ENCODE measurements at regions not wholly inside any gene's neighbourhood (a gene's known extent, or its start where the extent isn't known, plus 50 kb on each side); places are given as distances from the start of the nearest gene placed in this dataset.
"Not testable (repeated sequence)": the region's sequence is repeated elsewhere in the genome, so short reads cannot be mapped to it uniquely, and the experiment has no call there.

GRCh38 chr5:163794993-163795392 lies 289.6 kb downstream of the MAT2B start:
- DNase-seq = no peak

GRCh38 chr5:163807781-163808180 lies 302.4 kb downstream of the MAT2B start:
- no peak for DNase-seq

- DNase-seq = no peak
These were observed 304.1 kb downstream of the MAT2B start for GRCh38 chr5:163809473-163809872.

GRCh38 chr5:163813900-163814299 lies 308.5 kb downstream of the MAT2B start:
- DNase-seq = no peak

- DNase-seq = no peak
These were observed 309.9 kb downstream of the MAT2B start for GRCh38 chr5:163815240-163815791.

- no peak for DNase-seq
These were observed 315.7 kb downstream of the MAT2B start for GRCh38 chr5:163821142-163821541.

- DNase-seq = no peak
These were observed 317.1 kb downstream of the MAT2B start for GRCh38 chr5:163822548-163822947.

GRCh38 chr5:163825661-163826060 lies 320.2 kb downstream of the MAT2B start:
- DNase-seq = no peak

- DNase-seq = no peak
These were observed 320.8 kb downstream of the MAT2B start for GRCh38 chr5:163826201-163826600.

GRCh38 chr5:163832155-163832554 lies 326.7 kb downstream of the MAT2B start:
- no peak for DNase-seq

- no peak for DNase-seq
These were observed 333.3 kb downstream of the MAT2B start for GRCh38 chr5:163838738-163839137.

GRCh38 chr5:163846512-163846911 lies 341.1 kb downstream of the MAT2B start:
- no peak for DNase-seq

- DNase-seq = no peak
These were observed 350.3 kb downstream of the MAT2B start for GRCh38 chr5:163855754-163856153.

GRCh38 chr5:163861670-163862069 lies 356.3 kb downstream of the MAT2B start:
- no peak for DNase-seq

- no peak for DNase-seq
These were observed 361.9 kb downstream of the MAT2B start for GRCh38 chr5:163867324-163867723.

GRCh38 chr5:163867738-163868137 lies 362.3 kb downstream of the MAT2B start:
- DNase-seq = no peak

- DNase-seq = no peak
These were observed 364.2 kb downstream of the MAT2B start for GRCh38 chr5:163869581-163869980.

GRCh38 chr5:163870441-163870840 lies 365.0 kb downstream of the MAT2B start:
- DNase-seq = no peak

GRCh38 chr5:163874431-163874830 lies 369.0 kb downstream of the MAT2B start:
- no peak for DNase-seq

- DNase-seq = not testable (repeated sequence)
These were observed 369.5 kb downstream of the MAT2B start for GRCh38 chr5:163874912-163875311.

GRCh38 chr5:163877865-163878264 lies 372.4 kb downstream of the MAT2B start:
- no peak for DNase-seq

GRCh38 chr5:163878490-163878889 lies 373.1 kb downstream of the MAT2B start:
- no peak for DNase-seq

GRCh38 chr5:163880302-163880701 lies 374.9 kb downstream of the MAT2B start:
- no peak for DNase-seq

GRCh38 chr5:163885117-163885516 lies 379.7 kb downstream of the MAT2B start:
- DNase-seq = no peak

GRCh38 chr5:163887854-163888253 lies 382.4 kb downstream of the MAT2B start:
- no peak for DNase-seq

GRCh38 chr5:163888366-163888765 lies 382.9 kb downstream of the MAT2B start:
- no peak for DNase-seq
